Mesothelial cell of epicardium (in vitro differentiated cells): ENCODE measurements at regions not wholly inside any gene's neighbourhood (a gene's known extent, or its start where the extent isn't known, plus 50 kb on each side); places are given as distances from the start of the nearest gene placed in this dataset.

Experiments
- DNase-seq, 2 experiments: peaks; one replicate each; pipeline ENCODE4 v3.0.0; 2021; ENCODE audit warnings: low spot score in 2 of 2; ENCODE audit not compliant: unreplicated experiment in 2 of 2
- H3K27ac Mint-ChIP-seq: 2 replicates; pipeline ENCODE4 v1.8.0; 2021; ENCODE audit warnings: mixed read lengths
- H3K27me3 Mint-ChIP-seq: 2 replicates; pipeline ENCODE4 v1.8.0; 2021; ENCODE audit warnings: low read depth, mixed read lengths
- H3K36me3 Mint-ChIP-seq: 2 replicates; pipeline ENCODE4 v1.8.0; 2021; ENCODE audit warnings: mixed read lengths
- H3K4me1 Mint-ChIP-seq: 2 replicates; pipeline ENCODE4 v1.8.0; 2021; ENCODE audit warnings: mixed read lengths
- H3K4me3 Mint-ChIP-seq: 2 replicates; pipeline ENCODE4 v1.8.0; 2021; ENCODE audit warnings: mild to moderate bottlenecking, moderate library complexity, mixed read lengths
- H3K9me3 Mint-ChIP-seq: 2 replicates; pipeline ENCODE4 v1.8.0; 2021; ENCODE audit warnings: mixed read lengths
- CTCF ChIP-seq: fragments of 200-600 bp; sonication (generic); IDR thresholded peaks from one replicate; pipeline ENCODE4 v1.5.0; 2021; ENCODE audit warnings: antibody characterized with exemption; ENCODE audit not compliant: unreplicated experiment

GRCh38 chr5:50564079-50564478 lies 102.4 kb upstream of the PARP8 start:
- DNase-seq = no peak
- H3K4me3 Mint-ChIP-seq = no peak overlapping the region
- H3K4me1 Mint-ChIP-seq = peaks cover 4% of the 10 kb centered on the region
- peak overlapping the region; percentile 21 for H3K27ac Mint-ChIP-seq
- H3K36me3 Mint-ChIP-seq = no peaks in the 10 kb centered on the region
- peaks cover 18% of the 10 kb centered on the region for H3K9me3 Mint-ChIP-seq
- H3K27me3 Mint-ChIP-seq = no peaks in the 10 kb centered on the region
- TF ChIP-seq CTCF = no peak

- no peak overlapping the region for H3K27ac Mint-ChIP-seq
- no peak overlapping the region for H3K4me3 Mint-ChIP-seq
- H3K36me3 Mint-ChIP-seq = no peaks in the 10 kb centered on the region
- no peak for TF ChIP-seq CTCF
- DNase-seq = no peak
- H3K4me1 Mint-ChIP-seq = peaks cover 4% of the 10 kb centered on the region
- H3K27me3 Mint-ChIP-seq = no peaks in the 10 kb centered on the region
- H3K9me3 Mint-ChIP-seq = peaks cover 18% of the 10 kb centered on the region
Measured at GRCh38 chr5:50564558-50564957, 101.9 kb upstream of the PARP8 start.

- H3K27me3 Mint-ChIP-seq = no peaks in the 10 kb centered on the region
- no peak for DNase-seq
- peaks cover 12% of the 10 kb centered on the region for H3K9me3 Mint-ChIP-seq
- H3K36me3 Mint-ChIP-seq = no peaks in the 10 kb centered on the region
- H3K4me1 Mint-ChIP-seq = peaks cover 5% of the 10 kb centered on the region
- no peak for TF ChIP-seq CTCF
- H3K27ac Mint-ChIP-seq = no peak overlapping the region
- H3K4me3 Mint-ChIP-seq = no peak overlapping the region
Measured at GRCh38 chr5:50574121-50574520, 92.3 kb upstream of the PARP8 start.

GRCh38 chr5:50575740-50576139 lies 90.7 kb upstream of the PARP8 start:
- Mint-ChIP-seq H3K9me3 (peaks cover 13% of the 10 kb centered on the region), H3K4me1 (peaks cover 5% of the 10 kb centered on the region), H3K4me3 (no peak overlapping the region), H3K36me3 (no peaks in the 10 kb centered on the region), H3K27ac (no peak overlapping the region), H3K27me3 (no peaks in the 10 kb centered on the region)
- no peak for DNase-seq
- no peak for TF ChIP-seq CTCF

- Mint-ChIP-seq H3K27me3 (no peaks in the 10 kb centered on the region), H3K9me3 (peaks cover 10% of the 10 kb centered on the region), H3K4me1 (peaks cover 5% of the 10 kb centered on the region), H3K4me3 (no peak overlapping the region), H3K27ac (no peak overlapping the region), H3K36me3 (no peaks in the 10 kb centered on the region)
- DNase-seq = no peak
- no peak for TF ChIP-seq CTCF
Measured at GRCh38 chr5:50576265-50576664, 90.2 kb upstream of the PARP8 start.

GRCh38 chr5:50576686-50577256 lies 89.7 kb upstream of the PARP8 start:
- no peaks in the 10 kb centered on the region for H3K27me3 Mint-ChIP-seq
- H3K36me3 Mint-ChIP-seq = no peaks in the 10 kb centered on the region
- peaks cover 10% of the 10 kb centered on the region for H3K9me3 Mint-ChIP-seq
- peaks cover 5% of the 10 kb centered on the region for H3K4me1 Mint-ChIP-seq
- no peak for DNase-seq
- TF ChIP-seq CTCF = no peak
- H3K4me3 Mint-ChIP-seq = no peak overlapping the region
- H3K27ac Mint-ChIP-seq = no peak overlapping the region
